HK-2 (cell line): ENCODE measurements at regions not wholly inside any gene's neighbourhood (a gene's known extent, or its start where the extent isn't known, plus 50 kb on each side); places are given as distances from the start of the nearest gene placed in this dataset.
A peak's percentile ranks its signal among the peaks of the same experiment; 100 is the strongest.
"Not testable (repeated sequence)": the region's sequence is repeated elsewhere in the genome, so short reads cannot be mapped to it uniquely, and the experiment has no call there.

Source experiments
- DNase-seq: peaks from one replicate; pipeline ENCODE4 v3.0.0-alpha.2; 2018; ENCODE audit not compliant: unreplicated experiment

DNA sequence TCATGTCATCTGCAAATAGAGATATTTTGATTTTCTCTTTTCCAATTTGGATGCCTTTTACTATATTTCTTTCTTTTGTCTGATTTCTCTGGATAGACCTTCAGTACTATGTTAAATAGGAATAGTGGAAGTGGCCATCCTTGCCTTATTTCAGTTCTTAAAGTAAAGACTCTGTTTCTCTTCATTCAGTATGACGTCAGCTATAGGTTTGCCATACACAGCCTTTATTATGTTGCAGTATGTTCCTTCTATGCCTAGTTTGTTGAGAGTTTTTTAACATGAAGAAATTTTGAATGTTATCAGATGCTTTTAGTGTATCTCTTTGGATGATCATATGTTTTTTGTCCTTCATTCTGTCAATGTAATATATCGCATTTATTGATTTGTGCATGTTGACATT lies 566.7 kb upstream of the ROBO1 start:
- no peak for DNase-seq

DNA sequence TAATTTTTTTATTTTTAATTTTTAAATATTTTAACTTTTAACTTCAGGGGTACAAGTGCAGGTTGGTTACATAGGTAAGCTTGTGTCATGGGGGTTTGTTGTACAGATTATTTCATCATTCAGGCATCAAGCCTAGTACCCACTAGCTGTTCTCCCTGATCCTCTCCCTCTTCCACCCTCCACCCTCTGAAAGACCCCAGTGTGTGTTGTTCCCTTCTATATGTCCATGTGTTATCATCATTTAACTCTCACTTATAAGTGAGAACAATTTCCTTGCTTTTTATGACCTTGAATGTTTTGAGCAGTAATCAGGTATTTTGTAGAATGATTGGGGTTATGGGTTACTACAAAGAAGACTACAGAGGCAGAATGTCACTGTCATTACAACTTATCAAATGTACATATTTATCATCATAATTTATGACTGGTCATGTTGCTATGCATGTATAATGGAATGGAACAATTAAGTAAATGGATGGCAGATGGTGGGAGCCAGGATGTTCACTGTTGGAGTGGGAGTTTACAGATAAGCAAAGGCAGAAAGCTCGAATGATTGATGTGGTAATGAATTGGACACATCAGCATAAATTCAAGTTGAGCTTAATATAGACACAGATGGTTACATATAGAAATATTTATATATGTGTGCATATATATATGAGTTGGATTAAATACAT lies 563.8 kb upstream of the ROBO1 start:
- no peak for DNase-seq

DNA sequence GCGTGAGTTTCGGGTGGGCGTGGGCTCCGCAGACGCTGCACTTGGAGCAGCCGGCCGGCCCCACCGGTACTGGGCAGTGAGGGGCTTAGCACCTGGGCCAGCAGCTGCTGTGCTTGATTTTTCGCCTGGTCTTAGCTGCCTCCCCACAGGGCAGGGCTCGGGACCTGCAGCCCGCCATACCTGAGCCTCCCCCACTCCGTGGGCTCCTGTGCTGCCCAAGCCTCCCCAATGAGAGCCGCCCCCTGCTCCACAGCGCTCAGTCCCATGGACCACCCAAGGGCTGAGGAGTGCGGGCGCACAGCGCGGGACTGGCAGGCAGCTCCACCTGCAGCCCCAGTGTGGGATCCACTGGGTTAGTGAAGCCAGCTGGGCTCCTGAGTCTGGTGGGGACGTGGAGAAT lies 546.7 kb upstream of the ROBO1 start:
- DNase-seq: not testable (repeated sequence)

DNA sequence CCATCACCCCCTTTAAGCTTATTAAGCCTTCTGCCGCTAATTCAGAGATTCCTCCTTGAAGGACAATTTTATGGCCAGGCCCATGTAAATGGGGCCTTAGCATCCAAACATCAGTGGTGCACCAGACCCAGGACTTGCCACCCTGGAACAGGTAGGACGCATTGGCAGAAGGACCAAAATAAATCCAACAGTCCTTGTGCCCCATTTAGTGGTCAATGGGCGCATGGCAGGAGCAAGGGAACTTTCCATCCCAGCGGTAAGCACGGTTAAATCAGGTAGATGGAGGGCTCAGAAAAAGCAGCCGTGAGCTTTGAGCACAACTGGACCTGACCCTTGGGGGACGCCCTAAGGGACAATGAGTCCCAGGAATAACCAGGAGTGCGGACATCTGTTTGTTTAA lies 540.8 kb upstream of the ROBO1 start:
- DNase-seq: no peak

DNA sequence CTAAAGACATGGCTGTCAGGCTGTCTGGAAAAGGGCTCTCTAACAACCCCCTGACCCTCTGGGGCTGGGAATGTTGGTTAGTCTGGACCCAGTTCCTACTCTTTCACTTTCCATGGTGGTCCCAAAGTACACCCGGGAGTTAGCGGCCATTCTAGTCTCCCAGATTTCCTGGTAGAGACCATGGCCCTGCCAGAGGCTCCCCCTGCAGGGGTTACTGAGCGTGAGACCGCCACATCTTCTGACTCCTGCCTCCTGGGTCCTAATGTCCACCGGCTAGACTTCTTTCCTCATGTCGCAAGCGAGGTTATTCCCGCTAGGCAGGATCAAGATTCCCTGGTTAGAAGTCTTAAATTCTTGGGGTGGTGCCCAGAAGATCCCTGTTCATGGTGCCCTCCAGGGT lies 540.0 kb upstream of the ROBO1 start:
- no peak for DNase-seq

DNA sequence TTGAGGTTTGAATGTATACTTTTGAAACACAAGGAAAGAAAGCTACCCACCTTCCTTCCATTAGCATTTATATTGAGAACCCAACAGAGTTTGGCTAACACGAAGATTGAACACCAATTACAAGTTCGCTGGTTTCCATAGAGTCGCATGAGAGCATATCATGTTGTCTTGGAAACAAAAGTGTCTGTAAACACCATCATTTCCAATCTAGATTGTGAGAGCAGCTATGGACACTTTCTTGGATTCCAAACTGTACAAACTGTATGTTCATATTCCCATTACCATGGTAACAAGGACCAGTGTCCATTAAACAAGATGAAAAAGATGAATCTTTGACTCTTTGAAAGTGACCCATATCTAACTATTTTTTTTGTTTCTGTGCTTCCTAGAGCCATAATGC lies 529.9 kb upstream of the ROBO1 start:
- no peak for DNase-seq

DNA sequence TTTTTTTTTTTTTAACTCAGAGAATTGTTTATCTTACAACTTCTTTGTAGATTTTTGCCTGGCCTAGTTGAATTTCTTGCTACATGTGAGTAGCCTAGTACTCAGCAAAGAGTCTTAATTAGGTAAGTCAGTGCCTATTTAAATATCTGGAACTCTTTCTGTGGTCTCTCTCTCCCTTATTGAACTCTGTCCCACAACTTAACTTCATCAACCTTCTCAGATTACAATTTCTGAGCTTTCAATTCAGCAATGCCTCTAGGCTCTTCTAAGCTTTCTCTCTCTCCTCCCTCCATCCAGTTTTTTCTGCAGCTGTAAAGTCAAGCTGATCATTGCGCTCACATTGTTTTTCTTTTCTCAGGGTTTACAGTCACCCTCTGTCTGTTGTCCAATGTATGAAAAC lies 517.6 kb upstream of the ROBO1 start:
- no peak for DNase-seq

DNA sequence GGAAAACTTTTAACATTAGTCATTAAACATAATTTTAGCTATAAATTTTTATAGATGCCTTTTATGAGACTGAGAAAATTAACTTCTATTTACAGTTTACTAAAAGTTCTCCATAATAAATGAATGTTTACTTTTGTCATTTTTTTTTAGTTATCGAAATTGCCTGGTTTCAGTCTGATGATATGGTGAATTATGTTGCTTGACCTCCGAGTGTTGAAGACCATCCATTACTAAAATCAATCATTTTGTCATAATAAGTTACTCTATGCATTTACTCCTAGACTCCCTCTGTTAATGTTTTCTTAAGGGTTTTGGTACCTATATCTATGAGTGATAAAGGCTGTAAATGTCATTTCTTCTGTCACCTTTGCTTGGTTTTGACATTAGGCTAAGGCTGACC lies 516.0 kb upstream of the ROBO1 start:
- DNase-seq: no peak

DNA sequence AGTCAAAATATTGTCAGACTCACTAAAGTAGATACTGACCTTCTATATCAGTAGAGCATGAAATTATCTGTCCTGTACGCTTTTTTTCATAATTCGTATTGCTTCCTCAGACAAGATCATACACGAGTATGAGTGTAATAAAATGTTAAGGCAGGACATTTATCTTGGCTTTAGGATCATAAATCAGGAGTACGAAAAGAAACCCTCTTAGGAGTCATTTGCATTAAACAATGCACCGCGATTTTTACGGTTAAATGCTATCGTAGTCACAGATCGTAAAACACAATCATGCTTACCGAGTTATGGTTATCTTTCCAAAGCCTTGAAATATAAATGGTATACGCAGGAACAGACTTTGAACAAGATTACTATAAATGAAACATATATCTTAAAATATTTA lies 510.3 kb upstream of the ROBO1 start:
- no peak for DNase-seq

DNA sequence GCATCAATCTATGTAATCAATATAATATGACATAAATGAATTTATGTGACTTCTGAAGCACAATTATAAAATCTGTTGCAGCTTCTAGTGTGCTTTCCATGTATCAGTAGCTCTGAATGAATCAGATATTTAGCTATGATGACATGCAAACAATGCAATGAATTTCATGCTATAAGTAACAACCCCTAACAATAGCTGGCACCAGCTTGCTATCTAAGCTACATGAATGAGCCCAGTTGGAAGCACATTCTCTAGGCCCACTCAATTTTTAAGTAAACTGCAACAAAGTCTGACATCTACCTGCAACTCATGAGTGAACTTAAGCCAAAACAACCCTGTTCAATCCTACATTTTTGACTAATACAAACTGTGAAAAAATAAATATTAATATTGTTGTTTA lies 507.3 kb upstream of the ROBO1 start:
- DNase-seq: no peak

DNA sequence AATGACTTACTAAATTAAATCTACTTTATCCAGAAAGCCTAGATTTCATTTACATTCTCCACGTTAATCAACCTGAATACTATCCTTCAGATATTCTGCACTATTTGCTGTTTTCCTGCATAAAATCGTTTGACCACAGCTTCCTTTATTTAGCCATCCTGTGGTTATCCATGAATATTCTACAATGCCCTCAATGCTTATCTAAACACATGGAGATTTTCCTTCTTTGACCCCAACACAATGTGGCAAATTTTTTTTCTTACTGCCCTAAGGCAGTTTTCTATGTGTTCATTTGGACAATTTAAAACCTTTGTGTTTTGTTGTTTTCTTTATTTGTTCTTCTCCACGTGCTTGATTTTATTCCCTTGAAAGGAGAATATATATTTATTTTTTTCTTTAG lies 495.5 kb upstream of the ROBO1 start:
- no peak for DNase-seq

DNA sequence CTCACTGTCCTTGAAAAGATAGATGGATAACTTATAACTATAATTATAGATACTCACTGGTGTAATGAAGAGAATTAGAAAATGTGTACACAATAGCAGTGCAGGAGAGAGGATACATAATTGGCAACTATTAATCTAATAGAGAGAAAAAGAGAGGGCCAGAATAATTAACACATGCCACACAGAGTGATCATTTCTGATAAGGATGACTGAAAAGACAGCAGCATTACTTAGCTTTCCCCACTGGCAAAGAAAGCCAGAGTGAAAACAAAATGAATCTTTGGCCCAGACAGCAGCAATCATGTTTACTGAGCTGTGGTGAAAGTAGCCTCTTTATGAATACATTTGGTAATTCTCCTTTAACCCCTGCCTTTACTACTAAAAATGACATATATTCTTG lies 493.3 kb upstream of the ROBO1 start:
- DNase-seq: no peak

DNA sequence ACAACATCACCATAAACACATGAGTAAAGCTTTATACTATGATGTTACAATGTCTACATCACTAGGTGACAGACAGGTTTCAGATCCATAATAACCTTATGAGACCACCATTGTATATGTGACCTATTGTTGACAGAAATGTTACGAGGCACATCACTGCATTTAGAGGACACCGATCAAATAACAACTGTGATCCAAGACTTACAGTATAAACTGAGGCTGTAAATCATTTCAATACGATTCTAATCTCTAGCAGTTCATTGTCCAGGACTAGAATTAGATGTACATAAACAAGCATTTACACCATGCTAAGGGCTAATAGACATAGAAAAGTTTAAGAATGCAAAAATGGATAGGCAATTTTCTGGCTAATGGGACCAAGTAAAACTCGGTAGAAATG lies 491.9 kb upstream of the ROBO1 start:
- DNase-seq: no peak

DNA sequence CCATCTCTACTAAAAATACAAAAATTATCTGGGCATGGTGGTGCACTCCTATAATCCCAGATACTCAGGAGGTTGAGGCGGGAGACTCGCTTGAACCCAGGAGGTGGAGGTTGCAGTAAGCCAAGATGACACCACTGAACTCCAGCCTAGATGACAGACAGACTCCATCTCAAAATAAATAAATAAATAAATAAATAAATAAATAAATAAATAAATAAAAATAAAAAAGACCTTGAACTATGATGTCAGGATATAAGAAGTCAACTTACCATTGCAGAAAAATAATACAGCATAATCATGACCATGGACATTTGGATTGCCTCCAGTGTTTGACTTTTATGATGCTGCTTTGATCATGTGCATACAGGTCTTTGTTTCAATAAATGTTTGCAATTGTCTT lies 484.3 kb upstream of the ROBO1 start:
- DNase-seq: no peak

DNA sequence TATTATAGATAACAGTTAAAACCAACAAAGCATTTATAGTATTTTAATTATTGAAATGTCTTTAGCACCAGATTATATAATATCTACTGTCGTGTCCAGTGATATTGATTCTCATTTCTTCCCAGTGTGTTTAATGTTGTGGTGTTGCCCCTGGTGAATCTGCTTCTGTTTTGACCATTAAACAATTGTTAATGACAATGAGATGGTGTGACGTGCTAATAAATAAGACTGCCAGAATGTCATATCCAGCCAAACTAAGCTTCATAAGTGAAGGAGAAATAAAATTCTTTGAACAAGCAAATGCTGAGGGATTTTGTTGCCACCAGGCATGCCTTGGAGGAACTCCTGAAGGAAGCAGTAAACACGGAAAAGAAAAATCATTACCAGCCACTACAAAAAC lies 480.0 kb upstream of the ROBO1 start:
- no peak for DNase-seq

DNA sequence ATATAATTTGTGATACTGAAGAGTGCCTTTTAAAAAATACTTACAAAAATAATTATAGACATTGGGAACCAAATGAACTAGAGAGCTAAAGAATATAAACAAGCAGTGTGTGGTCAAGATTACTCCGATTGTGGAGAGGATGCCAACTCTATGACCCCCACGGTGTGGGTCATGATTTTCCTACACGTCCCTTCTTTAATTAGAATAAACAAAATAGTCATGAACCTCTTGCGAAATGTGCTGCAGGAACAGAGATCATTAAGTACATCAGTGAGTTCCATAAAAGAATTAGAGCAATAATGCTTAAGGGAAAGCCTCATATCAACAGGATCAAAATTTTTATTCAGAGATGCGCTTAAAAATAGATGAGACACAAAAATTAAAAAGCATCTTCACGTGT lies 476.6 kb upstream of the ROBO1 start:
- DNase-seq: no peak

DNA sequence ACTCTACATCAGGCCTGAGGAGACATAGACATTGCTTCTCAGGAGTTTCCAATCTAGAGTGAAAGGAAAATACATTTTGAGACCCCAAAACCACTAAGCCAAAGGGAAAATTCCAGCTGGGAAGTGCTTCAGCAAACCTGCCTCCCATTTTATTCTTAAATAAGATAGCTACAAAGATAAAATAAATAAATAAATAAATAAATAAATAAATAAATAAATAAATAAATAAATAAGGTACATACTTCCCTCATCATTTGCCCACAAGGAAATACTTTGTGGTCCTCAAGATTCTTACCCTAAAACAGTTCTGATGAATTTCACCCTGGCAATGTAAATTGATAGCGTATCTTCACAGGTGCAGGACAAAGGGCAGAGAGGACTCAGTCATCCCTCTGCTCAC lies 474.0 kb upstream of the ROBO1 start:
- no peak for DNase-seq

DNA sequence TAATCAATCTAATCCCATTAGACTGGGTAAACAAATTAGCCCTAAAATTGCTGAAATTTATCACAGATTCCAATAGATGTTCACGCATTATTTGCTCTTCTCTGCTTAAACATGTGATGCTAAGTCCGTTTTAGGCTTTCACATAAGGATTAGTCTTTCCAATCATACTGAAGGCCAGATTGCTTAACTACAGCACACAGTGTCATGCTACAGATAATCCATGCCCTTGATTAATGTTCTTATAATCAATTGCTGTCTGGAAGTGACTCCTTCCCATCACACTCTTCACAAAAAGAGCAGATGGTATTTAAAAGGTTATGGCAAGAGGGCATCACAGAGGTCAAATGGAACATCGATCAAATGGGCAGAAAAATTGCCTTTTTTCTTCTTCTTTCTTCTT lies 471.5 kb upstream of the ROBO1 start:
- no peak for DNase-seq

DNA sequence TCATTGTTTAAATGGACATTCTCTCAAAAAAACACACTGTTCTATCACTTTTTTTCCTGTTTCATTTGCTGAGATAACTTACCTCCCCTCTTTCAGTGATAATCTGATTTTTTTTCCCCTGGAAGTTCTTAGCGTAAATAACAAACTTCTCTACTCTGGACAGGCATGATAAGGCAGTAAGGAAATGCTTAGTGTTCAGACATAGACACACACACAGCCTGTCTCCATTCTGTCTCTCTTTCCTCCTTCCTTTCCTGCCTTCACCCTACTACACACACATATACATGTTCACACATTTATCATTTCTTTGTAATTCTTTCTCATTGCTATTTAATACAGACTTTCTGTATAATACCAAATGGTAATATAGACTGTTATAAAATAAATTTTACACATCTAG lies 470.8 kb upstream of the ROBO1 start:
- no peak for DNase-seq

DNA sequence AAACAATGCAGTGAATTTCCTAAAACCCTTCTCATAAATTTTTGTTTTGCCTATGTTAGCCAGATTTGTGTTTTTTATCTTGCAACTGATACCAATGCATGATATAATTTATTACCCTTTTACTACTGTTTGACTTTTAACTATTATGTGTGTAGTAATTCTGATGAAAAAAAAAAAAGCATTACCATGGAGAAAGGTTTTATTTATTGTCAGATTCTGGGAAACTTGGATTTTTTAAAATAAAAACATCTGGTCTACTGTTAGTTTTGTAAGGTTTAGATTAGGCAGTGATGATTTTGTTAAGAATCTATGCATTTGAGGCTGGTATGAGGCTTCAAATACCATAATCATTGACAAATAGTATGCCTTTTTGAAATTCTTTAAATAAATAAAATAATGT lies 470.4 kb upstream of the ROBO1 start:
- no peak for DNase-seq

DNA sequence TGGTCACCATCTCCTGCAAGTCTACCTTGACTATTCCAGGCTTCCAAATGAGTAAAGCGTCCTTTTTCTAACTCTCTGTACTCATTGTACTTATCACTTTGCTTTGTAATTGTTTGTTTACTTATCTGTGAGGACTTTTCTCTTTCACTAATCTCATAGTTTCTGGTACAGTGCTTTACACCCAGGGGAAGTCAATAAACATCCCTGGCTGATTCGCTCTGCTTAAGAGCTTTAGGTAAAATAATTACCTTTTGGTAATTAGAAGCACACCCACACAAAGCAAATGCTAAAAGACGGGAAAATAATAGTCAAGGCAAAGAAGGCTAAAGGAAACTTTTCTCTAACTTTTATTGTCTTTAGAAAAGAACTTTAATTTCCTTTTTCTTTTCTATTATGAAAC lies 466.9 kb upstream of the ROBO1 start:
- no peak for DNase-seq

DNA sequence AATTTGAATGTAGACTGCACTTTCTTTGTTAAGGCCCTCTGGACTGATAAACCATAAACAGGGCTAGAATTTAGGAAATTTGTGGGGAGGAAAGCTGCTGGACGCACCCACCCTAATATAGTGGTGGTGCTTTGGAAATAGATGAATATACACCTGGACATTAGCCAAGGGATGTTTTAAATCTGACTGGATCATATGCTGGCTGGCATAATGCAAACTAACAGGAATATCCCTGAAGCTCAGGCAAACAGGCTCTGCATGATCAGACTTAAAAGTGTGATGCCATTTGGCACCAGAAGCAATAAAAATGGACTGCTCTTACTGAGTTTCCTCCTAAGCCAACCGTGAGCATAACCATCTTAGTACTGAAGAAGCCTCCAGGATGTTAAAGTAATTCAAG lies 465.8 kb upstream of the ROBO1 start:
- no peak for DNase-seq

DNA sequence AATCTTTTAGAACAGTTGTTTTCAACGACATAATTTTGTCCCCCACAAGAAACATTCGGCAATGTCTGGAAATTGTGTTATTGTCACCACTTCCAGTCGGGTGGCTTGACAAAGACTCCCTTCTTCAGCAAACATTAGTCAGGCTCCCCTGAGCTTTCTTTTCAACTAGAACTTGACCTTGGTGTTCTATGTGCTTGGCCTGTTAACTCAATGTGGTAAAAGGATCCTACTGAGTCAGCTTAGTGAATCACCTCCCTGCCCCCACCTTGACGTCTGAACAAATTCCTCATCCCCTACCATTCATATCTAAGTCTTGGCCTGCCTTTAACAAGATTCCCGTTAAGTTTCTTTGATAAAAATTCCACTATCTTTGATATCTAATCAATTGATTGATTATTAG lies 465.0 kb upstream of the ROBO1 start:
- peak; percentile 44 for DNase-seq

DNA sequence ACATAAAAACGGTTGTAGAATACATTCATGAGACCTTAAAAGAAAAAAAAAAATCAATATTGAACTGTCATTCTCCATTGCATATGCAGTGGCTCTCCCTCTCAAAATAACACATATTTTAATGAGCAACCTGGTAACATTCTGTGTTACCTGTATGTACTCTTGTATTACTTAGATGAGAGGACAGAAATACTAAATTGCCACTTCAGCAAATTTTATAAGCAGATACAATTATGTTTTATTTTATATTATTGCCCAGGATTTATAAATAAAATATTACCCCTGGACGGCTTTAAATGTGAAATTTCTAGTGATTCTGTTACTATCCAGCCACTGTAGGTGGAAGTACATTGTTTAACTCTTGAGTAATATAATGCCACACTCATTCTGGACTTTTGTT lies 463.2 kb upstream of the ROBO1 start:
- no peak for DNase-seq

DNA sequence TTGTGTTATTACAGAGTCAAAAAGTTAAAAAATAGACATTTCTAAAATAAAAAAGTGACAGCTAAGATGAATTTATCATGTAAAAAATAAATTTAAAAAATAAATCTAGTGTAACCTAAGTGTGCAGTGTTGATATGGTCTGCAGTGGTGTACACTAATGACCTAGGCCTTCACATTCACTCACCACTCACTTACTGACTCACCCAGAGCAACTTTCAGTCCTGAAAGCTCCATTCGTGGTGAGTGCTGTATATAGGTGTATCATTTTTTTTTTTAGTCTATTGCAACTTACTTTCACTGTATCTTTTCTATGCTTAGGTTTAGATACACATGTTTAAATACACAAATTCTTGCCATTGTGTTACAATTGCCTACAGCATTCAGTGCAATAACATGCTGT lies 459.4 kb upstream of the ROBO1 start:
- no peak for DNase-seq
